ENCODE measurements at regions not wholly inside any gene's neighbourhood (a gene's known extent, or its start where the extent isn't known, plus 50 kb on each side); places are given as distances from the start of the nearest gene placed in this dataset.

- TF ChIP-seq RCOR1 (IDR thresholded peaks at IDR 0.05; ENCODE audit: insufficient replicate concordance, low read length) (no peak), RFX5 (IDR thresholded peaks at IDR 0.05; ENCODE audit: low read depth, low read length) (no peak)
Measured at GRCh38 chr11:122418032-122418431, 237.5 kb upstream of the UBASH3B start.
